CD4-positive, alpha-beta T cell treated with Interleukin-2 at 100 ng/mL for 4 hours (primary cell): ENCODE measurements at regions not wholly inside any gene's neighbourhood (a gene's known extent, or its start where the extent isn't known, plus 50 kb on each side); places are given as distances from the start of the nearest gene placed in this dataset.
"Not testable (repeated sequence)": the region's sequence is repeated elsewhere in the genome, so short reads cannot be mapped to it uniquely, and the experiment has no call there.

ENCODE experiments used
- DNase-seq: peaks from one replicate; pipeline ENCODE4 v3.0.0-alpha.2; 2020; ENCODE audit warnings: low spot score

DNA sequence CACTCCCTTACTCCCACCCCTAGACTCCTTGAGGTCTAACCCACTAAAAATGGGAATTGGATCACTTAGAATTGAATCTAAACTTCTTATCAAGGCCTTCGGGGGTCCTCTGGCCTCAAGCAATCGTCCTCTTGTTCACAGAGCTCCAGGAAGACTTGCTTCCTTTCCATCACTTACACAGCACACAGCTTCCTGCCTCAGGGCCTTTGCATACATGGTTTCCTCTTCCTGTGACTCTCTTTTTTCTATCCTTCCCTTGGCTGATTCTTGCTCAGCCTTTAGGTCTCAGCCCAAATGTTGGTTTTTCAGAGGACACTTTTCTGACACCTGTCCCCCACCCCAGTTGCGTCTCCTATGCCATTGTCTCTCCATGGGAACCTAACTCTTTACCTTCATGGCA lies 50.0 kb upstream of the ALDH1B1 start:
- DNase-seq: no peak

DNA sequence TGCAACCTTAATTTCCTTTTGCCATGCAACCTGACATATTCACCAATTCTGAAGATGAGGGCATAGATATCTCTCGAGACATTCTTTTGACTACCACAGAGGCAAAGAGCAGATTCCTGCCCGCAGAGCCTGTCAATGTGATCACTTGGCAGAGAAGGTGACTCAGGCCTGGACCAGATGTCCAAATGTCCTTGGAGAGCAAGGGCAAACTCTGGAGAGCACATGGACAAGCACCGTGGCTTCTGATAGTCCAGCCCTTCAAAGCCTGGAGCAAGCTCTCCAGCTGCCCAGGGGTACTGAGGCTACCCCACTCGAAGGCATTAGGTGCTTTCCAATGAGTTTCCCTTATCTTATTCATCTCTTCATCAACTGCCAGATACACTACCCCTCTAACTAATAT lies 50.4 kb upstream of the ALDH1B1 start:
- no peak for DNase-seq

DNA sequence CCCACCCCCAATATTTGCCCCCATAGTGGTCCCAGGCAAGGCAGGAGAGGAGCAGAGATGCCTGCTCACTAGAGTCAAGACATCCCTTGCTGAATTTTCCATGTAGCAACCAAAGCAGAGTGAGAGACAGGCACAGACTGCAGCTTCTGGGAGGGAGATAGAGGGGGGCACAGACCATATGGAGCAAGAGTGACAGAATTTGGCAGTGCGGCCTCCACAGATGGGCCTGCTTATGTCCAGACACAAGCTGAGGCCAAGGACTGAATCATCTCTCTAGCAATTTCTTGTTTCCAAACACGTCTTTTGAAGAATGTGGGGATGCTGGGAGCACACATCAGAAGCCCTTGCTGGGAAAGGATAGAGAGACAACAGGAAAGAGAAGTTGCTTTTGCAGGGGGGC lies 53.0 kb upstream of the ALDH1B1 start:
- no peak for DNase-seq

DNA sequence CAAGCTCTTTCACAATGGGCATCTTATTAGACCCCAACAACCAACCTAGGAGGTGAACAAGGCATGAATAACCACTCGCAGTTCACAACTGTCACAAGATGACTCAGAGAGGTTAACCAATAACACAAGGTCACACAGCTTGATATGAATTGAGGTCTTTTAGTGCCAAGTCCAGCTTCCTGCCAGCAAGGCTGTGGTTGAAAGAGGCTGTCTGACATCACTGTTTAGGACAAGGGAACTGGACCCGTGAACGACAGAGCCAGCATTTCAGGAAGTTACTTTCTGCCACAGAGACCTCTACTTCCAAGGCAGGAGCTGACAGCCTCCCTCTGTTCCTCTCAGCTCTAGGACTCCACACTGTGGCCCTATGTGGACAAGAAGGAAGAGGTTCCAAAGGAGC lies 53.4 kb upstream of the ALDH1B1 start:
- DNase-seq: no peak

DNA sequence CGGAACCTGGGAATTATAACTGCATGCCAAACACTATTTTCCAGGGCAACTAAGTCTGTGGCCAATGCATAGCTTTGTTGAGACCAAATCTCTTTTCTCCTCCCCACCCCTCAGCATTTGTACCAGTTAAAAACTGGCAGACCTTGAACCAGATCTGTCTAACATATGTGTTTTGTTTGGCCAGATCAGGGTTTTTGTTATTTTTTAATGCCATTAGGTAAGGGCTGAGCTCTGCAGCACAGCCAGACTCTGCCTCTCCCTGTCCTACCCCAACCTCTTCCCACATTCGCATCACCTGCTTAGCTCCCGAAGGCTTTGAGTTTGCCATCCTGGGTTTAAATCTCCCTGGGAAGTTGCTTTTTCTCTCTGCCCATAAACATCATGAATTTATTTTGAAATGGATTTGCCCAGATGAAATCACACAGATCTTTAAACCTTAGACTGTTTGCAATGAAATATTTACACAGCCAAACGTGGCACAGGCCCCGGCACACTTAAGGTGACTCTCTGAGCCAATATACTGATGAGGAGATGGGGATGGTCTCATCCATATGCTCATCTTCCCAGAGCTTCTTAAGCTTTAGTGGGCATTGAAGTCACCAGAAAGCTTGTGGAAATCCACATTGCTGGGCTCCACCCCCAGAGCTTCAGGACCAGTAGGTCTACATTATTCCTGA lies 54.0 kb upstream of the ALDH1B1 start:
- DNase-seq: no peak

DNA sequence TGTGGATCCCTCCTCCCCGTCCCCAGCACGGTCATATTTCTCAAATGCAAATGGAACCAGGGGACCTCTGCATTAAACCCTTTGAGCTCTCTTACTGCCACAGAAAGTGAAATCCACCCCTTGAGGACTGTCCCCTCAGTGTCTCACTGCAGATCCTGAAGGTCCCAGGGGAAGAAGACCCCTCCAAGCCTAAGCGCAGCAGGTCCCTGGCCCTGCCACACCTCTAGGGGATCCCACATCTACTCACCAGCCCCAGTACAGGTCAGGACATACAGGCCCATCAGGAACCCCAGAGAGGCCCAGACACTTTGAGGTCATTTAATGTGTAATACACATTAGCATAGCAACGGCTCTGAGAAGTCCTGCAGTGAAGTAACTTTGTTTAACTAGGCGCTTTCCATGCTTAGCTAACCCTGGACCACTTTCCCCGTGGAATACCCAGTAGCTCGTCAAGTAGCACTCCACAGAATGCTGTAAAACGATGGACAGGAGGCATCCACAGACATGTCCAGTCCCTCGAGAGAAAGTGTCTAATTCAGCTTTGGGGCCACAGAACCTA lies 54.7 kb upstream of the ALDH1B1 start:
- no peak for DNase-seq

DNA sequence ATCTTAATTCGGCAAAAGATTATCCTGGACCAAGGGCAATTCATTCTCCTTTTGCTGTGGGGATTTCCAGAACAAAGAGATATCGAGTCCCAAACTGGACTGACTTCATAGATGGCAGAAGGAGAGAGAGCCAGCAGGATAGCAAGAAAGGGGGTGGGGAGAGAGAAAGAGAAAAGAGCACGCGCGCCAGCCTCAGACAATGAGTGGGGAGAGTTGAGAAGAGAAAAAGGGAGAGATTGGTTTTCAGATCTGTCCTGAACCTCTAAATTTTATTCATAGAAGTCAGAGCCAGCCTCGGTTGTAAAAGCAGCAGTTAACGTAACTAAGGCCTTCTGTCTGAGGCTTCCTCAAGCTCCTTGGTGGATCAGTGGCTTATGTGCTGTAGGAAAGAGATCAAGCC lies 55.3 kb upstream of the ALDH1B1 start:
- DNase-seq: no peak

DNA sequence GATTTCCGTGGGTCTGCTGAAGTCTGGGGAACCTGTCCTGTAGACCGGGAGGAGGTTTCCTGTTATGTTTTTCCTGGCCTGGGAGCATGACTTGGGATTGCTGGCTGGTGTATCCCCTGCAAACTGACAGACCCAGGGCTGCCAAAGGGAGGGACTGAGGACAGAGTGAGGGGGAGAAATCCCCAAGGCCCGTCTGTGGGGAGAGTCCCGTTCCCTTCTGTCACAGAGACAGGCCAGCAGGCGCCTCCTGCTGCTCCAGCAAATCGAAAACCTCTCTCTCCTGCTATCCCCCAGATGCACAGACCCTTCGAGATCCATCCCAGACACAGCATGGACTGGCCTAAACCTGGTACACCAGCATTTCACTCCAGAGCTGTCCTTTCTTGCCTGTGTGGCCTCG lies 56.2 kb upstream of the ALDH1B1 start:
- DNase-seq: no peak

DNA sequence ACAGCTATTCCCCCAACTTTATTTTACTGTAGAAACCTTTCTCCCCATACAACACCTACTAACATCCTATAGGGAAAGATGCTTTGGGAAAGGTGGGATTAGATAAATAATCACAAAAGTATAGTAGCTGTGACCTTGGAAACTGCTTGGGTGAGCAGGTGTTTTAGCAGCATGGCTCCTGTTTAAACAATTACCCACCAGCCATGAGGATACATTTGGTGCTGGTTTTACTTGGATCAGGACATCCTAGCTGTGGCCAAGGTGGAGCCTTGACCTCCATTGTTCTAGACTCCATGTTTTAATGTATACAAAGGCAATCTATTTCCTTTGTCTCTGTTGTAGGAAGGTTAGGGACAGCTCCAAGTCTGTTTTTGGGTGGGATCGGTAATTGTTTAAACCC lies 56.8 kb upstream of the ALDH1B1 start:
- DNase-seq: no peak

DNA sequence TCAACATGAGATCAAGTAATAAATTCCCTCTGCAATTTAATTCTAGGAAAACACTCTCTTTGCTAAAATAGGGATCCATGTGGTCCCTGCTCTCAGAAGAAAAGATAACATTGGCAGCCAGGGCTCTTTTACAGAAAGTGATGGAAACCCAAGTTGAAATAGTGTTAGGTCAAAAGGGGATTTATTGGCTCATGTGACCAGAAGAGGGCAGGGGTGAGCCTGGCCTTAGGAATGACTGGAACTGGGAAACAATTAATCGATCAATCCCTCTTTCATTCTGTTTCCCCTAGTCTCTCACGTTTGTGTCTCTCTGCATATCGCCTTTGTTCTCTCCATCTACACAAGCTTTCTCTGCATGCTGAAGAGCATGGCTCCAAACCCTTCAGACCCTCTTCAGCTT lies 58.3 kb upstream of the ALDH1B1 start:
- no peak for DNase-seq

DNA sequence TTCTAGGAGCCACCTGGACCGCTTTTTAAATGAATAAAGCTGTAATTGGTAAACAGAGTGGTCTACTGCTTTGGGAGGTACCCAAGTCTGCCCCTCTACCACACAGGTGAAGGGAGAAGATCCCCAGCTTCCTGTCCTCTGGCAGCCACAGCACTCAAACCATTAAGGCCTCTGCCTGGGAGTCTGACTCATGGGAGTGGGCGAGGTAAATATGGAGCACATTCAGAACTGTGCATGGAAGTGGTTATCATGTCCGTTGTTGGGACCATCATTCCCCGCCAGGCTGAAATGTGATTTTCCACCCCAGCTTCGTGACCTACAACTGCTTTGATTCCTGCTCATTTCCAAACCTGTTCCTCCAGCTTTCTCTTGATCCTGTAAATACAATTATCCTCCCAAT lies 59.5 kb upstream of the ALDH1B1 start:
- no peak for DNase-seq

DNA sequence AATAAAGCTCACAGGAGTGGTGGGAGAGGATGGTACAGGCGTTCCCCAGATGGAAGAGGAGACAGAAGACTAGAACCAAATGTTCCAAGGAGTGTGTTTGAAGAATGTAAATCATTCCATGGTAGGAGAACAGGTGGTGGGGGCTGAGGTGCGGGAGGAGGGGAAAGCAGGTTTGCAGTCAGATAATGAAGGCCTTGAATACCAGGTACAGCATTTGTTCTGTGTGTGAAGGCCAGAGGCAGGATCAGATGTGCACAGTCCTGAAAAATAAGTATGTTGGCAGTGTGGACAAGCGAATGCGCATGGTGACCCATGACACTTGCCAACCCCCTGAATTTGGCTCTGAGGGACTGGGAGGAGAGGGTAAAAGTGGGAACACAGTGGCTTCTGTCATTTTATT lies 59.9 kb upstream of the ALDH1B1 start:
- DNase-seq: no peak

DNA sequence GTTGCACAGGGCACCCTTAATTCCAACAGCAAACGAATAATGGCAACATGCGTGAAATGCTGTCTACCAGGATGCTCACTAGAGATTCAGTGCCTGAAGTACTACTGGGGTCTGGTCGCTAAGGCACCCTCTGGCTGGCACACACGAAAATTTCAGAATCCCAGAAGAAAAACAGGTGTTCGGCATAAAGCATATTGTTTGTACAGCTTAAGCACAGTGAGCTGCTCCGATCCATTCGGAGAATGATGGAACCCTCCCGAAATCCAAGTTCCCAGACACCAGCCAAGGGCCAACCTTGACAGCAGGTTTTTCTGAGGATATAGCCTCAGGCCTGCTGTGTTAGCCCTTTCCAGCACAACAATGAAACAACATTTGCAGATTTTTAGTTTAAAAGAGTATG lies 61.4 kb upstream of the ALDH1B1 start:
- no peak for DNase-seq

DNA sequence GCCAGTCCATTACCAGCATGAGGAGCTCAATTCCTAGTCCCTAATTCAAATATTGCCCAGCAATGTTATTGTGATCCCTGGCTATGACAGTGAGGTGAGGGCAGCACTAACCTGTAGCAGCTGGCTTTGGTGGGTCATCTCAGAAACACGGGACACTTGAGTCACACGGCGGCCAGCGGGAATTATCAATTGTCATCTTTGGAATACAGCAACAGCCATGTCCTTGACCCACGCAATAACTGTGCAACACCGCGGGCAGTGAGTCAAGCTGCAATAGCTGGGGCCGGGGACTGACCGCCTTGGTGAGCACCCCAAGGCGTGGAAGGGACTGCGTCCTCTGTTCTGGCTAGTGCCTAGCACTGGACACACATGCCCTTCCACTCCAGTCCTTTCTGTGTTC lies 62.5 kb upstream of the ALDH1B1 start:
- no peak for DNase-seq

DNA sequence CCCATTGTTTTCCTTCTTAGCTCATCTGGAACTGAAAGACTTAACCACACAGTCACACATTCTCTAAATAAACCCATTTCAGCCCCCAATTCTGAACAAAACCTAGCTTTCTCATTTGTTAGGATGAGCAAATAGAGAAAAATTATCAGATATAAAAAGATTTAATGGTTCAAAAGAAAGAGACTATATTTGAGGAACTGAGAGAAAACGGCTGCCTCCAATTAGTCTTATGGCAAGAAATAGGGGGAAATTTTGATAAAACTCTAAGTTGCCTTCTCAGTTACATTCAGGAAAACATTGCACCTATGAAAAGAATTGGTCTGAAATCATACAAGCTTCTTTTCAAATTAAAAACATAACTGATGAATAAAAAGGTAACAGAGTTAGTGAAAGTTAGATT lies 63.7 kb upstream of the ALDH1B1 start:
- DNase-seq: no peak

DNA sequence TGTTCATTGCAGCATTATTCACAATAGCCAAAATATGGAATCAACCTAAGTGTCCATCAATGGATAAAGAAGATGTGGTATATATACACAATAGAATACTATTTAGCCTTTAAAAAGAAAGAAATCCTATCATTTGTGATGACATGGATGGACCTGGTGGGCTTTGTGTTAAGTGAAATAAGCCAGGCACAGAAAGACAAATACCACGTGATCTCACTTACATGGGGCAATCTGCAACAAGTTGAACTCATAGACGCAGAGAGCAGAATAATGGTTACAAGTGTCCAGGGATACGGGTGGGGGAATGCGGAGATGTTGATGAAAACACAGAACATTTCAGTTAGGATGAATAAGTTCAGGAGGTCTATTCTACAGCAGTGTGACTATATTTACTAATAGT lies 66.4 kb upstream of the ALDH1B1 start:
- no peak for DNase-seq

DNA sequence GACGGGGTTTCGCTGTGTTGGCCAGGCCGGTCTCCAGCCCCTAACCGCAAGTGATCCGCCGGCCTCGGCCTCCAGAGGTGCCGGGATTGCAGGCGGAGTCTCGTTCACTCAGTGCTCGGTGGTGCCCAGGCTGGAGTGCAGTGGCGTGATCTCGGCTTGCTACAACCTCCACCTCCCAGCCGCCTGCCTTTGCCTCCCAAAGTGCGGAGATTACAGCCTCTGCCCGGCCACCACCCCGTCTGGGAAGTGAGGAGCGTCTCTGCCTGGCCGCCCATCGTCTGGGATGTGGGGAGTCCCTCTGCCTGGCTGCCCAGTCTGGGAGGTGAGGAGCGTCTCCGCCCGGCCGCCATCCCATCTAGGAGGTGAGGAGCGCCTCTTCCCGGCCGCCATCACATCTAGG lies 68.3 kb upstream of the ALDH1B1 start:
- not testable (repeated sequence) for DNase-seq

DNA sequence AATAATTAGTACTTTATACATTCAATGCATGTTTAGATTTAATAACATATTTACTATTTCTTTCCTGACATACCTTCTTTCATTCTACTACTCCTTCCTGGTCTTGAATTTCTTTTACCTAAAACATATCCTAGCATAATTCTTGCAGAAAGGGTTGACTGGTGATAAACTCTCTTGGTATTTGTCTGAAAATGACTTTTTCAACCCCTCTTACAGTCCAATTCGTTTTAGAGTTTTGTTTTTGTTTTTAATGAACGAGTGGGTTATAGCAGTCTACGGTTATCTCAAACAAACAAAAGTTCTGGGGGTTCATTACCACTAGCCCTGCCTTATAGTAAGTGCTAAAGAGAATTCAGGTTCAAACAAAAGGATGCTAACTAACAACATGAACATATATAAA lies 69.6 kb upstream of the ALDH1B1 start:
- DNase-seq: no peak

DNA sequence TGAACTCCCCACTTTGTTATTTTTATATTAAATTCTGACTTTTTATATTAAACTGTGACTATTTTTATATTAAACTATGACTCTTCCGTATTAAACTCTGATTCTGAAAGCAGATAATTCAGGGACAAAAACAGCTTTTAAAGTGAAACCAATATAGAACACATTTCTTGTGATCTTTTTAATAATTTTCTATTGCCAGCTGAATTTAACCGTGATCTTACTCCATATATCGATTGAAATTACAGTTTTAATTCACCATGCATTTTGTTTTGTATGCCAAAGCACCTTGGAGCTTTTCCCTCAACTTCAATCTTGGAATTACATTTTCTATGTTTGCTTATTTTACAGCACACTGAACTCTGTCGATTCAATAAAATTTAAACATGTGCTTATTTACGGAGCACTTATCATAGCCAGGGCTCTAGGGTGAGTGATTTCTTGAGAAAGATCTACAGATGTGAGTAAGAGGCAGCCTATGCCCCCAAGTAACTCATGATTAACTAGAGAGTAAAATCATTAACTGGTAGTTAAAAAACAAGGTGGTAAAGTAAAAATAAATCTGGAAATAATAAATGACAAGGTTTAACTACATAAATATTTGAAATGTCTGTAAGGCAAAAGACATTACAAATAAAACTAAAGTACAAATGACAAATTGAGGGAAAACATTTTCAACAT lies 72.9 kb upstream of the ALDH1B1 start:
- DNase-seq: no peak

DNA sequence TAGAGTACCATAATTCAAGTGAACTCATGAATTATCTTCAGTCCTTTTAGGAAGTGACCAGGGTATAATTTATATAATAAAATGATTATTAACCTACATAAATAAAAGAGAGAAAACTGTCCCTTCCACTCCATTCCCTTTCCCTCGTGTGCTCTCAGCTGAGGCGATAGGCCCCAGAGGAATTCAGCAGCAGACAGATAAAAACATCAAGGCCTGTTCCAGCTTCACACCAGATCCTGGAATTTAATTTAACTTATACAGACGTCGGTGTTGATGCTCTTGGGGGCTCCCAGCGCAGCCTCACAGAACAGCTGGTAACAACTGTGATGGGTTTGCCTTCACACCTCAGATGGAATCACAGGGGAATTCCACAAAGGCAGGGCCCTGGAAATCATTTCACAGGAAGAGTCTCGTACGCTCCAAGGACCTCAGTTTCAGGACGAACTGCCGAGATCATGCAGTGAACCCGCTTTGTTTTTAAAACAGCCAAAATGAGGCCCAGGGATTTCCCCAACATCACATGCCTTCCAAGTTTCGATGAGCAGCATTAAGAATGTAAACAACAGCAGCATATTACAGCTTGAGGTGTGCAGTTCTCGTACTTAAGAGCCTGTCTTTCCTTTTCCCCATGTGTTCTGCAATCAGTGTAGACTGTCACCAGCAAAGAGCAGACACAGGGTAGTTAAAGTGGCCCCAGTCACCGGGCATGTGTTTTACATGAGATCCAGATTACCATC lies 73.6 kb upstream of the ALDH1B1 start:
- no peak for DNase-seq

DNA sequence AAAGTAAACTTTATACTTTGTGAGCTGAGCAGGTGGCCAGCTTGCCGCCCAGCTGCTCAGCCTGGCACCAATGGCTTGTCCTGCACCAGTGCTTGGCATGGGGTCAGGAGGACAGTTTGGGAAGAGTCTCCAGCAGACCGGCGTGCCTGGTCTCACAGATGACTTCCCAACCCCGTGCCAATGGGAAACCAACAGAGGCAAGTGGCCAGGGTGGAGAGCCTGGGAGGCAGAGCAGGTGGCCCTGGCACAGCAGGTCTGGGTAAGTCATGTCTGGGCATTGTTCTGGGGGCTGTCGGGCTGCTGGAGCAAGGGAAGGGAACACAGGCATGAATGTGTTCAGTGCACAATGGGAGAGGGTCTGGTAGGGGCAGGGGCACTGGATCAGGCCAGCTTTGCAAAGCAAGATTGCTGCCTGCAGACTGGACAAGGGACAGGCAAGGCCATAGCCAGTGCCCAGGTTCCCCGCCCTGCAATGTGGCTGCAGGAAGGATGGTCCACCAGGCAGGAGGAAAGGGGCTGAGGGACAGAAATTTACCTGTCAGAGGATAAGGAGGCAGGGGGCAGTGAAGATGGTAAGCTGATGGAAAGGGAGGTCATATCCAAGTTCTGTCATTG lies 76.2 kb upstream of the ALDH1B1 start:
- no peak for DNase-seq

DNA sequence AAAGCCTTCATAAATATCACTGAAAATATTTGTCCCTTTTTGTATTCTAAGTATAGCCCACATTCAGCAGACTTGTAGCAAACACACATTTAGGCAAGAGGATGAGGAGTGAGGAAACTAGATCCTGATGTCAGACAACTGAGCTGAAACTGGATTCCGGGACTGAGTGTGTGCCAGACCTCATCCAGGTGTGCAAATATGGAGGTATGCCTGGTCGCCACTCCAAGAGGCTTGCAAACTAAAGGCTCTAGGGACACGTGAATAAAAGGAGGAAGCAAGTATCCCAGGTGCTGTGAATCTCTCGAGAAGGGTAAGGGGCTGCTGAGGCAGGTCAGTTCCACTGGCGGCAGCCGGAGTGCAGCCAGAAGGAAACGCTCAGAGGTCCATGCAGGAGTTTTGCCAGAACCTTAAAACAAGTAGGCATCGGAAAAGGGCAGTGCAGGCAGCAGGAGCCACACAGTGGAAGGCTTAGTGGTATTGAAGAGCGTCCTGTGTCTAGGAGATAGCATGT lies 77.4 kb upstream of the ALDH1B1 start:
- no peak for DNase-seq

DNA sequence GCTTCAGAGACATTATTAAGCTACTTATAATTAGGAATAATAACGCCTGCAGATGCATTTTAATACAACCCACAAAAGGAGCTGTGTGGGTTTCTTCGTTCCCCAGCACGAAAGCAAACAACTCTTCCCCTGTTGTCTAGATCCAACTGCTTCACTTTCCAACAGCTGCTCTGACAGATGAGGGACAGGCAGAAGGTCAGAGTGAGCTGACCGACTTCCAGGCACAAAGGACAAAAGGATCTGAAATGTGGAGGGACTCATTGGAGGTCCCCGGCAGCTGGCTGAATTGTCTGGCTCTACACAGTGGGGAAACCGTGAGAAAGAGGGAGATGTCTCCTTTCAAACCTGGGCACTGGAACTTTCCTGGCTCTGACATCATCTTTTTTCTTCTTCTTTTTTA lies 79.1 kb upstream of the ALDH1B1 start:
- DNase-seq: no peak
